8988T (cell line): ENCODE measurements at regions not wholly inside any gene's neighbourhood (a gene's known extent, or its start where the extent isn't known, plus 50 kb on each side); places are given as distances from the start of the nearest gene placed in this dataset.

Source experiments
- DNase-seq: peaks from one replicate; pipeline ENCODE4 v3.0.0; 2011

GRCh38 chr13:53520132-53520531 is 491.5 kb downstream of the OLFM4 start:
- no peak for DNase-seq

GRCh38 chr13:53522034-53522433 is 493.4 kb downstream of the OLFM4 start:
- DNase-seq: no peak

GRCh38 chr13:53537586-53537985 is 509.0 kb downstream of the OLFM4 start:
- DNase-seq: no peak

GRCh38 chr13:53545340-53545941 is 516.8 kb downstream of the OLFM4 start:
- DNase-seq: no peak

- DNase-seq: no peak
These were observed 531.9 kb downstream of the OLFM4 start for GRCh38 chr13:53560556-53560955.

GRCh38 chr13:53562419-53562818 is 533.8 kb downstream of the OLFM4 start:
- DNase-seq: no peak

- no peak for DNase-seq
These were observed 539.9 kb downstream of the OLFM4 start for GRCh38 chr13:53568491-53568890.

GRCh38 chr13:53569453-53569852 is 540.8 kb downstream of the OLFM4 start:
- no peak for DNase-seq

GRCh38 chr13:53601113-53601512 is 572.5 kb downstream of the OLFM4 start:
- no peak for DNase-seq

GRCh38 chr13:53605326-53605725 is 576.7 kb downstream of the OLFM4 start:
- DNase-seq: no peak

- no peak for DNase-seq
These were observed 583.6 kb downstream of the OLFM4 start for GRCh38 chr13:53612200-53612599.

GRCh38 chr13:53622456-53622855 is 593.8 kb downstream of the OLFM4 start:
- no peak for DNase-seq

GRCh38 chr13:53623146-53623545 is 594.5 kb downstream of the OLFM4 start:
- no peak for DNase-seq

- no peak for DNase-seq
These were observed 602.9 kb downstream of the OLFM4 start for GRCh38 chr13:53631511-53631910.

GRCh38 chr13:53638040-53638439 is 609.4 kb downstream of the OLFM4 start:
- DNase-seq: no peak

GRCh38 chr13:53642306-53642705 is 613.7 kb downstream of the OLFM4 start:
- no peak for DNase-seq

GRCh38 chr13:53648673-53649072 is 620.1 kb downstream of the OLFM4 start:
- no peak for DNase-seq

GRCh38 chr13:53672005-53672404 is 643.4 kb downstream of the OLFM4 start:
- no peak for DNase-seq

- DNase-seq: no peak
These were observed 654.5 kb downstream of the OLFM4 start for GRCh38 chr13:53683146-53683545.

GRCh38 chr13:53683608-53684007 is 655.0 kb downstream of the OLFM4 start:
- no peak for DNase-seq

GRCh38 chr13:53691417-53691816 is 662.8 kb downstream of the OLFM4 start:
- no peak for DNase-seq

- DNase-seq: no peak
These were observed 666.4 kb downstream of the OLFM4 start for GRCh38 chr13:53694814-53695532.

- DNase-seq: no peak
These were observed 674.9 kb downstream of the OLFM4 start for GRCh38 chr13:53703371-53704080.

- no peak for DNase-seq
These were observed 690.7 kb downstream of the OLFM4 start for GRCh38 chr13:53719281-53719680.
